CD4-positive, alpha-beta T cell treated with Interleukin-6 for 4 hours (primary cell): ENCODE measurements at regions not wholly inside any gene's neighbourhood (a gene's known extent, or its start where the extent isn't known, plus 50 kb on each side); places are given as distances from the start of the nearest gene placed in this dataset.
"Not testable (repeated sequence)": the region's sequence is repeated elsewhere in the genome, so short reads cannot be mapped to it uniquely, and the experiment has no call there.

Experiments
- DNase-seq: peaks from one replicate; pipeline ENCODE4 v3.0.0-alpha.2; 2020; ENCODE audit warnings: mixed read lengths

DNA sequence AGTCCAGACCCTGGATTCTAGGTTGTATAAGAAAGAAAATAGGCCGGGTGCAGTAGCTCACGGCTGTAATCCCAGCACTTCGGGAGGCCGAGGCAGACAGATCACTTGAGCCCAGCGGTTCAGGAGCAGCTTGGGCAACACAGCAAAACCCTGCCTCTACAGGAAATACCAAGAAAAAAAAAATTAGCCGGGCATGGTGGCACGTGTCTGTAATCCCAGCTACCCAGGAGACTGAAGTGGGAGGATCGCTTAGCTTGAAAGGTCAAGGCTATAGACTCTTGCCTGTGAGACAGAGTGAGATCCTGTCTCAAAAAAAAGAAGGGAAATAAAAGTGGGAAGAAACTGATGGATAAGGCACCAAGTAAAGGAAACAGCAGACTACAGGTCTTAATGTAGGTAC lies 287.9 kb upstream of the KLF14 start:
- no peak for DNase-seq

DNA sequence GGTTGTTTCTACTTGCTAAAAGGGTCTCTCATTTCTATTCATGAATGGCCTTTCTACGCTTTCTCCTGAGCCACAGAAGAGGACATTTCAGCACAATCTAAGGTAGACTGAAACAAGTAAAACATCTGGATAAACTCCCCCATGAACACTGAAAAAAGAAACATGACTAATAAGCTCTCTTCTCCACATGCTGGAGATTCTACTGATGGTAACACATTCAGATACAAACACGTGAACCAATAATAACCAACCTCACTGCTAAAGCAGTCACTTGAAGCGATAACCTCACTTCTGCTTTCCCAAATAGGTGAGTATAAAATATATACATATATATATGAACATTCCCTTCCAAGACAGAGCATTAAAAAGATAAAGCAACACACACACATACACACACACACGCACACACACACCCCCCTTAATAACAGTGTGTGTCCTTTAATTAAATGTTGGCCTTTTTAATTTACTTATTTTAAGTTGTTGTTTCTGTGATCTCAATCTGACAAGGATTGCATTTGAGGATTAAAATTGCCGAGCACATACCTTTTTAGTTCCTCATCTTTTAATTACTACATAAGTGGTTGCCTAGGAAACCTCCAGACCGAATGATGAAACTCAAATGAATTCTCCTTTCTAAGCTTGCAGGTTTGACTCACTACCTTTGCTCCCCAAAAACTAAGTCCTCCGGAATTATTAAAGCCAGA lies 292.4 kb upstream of the KLF14 start:
- no peak for DNase-seq

DNA sequence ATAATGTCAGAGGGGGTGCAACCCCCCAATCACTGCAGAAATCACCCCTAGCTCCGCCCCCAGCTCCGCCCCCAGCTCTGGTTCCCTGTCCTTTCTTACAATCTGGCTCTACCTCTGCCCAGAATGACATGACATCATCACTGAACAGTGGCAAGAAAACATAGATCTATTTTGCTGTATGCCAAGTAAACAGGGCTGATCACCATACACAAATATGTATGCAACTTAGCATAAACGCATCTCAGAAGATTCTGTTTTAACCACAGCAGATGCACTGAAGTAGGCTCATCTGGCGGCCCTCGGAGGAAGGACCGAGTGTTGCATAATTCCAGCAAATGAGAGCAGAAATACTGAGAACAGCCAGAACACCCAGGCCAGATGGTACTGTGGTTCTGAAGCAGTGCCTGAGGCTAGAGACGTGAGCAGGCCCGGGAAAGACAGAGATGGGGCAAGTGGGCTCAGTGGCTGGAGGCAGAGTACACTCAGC lies 293.3 kb upstream of the KLF14 start:
- peak; percentile 55 for DNase-seq

DNA sequence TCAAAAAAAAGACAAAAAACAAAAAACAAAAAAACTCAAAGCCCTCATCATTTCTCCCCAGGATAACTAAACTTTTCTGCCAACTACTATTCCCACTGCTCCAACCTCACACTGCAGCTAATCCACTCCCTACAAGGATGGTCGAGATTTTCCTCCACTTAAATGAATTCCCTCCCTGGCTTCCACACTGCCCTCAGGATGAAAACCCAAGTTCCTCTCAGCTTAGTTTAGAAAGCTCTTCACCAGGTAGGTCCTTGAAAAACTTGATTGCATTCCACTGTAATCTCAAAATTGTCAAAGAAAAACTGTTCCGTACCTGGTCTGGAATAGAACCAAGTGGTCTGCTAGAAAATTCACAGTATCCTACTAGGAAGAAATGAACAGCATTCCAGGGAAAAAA lies 294.3 kb upstream of the KLF14 start:
- no peak for DNase-seq

DNA sequence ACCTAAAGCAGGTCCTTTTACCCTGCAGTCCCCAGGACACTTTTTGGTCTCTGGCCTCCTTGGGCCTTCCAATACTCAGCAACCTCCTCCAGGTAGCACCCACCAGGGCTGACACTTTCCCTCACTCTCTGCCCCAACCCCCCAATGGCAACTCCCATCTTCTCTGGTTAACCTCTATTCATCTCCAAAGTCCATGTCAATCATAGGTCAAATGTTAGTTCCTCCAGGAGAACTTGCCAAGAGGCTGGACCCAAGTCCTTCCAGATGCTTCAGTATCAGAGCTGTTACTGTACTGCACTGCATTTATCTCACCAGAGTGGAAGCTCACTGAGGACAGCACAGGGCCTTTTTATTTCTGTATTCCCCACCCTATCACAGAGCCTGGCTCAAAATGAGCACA lies 295.0 kb upstream of the KLF14 start:
- no peak for DNase-seq

DNA sequence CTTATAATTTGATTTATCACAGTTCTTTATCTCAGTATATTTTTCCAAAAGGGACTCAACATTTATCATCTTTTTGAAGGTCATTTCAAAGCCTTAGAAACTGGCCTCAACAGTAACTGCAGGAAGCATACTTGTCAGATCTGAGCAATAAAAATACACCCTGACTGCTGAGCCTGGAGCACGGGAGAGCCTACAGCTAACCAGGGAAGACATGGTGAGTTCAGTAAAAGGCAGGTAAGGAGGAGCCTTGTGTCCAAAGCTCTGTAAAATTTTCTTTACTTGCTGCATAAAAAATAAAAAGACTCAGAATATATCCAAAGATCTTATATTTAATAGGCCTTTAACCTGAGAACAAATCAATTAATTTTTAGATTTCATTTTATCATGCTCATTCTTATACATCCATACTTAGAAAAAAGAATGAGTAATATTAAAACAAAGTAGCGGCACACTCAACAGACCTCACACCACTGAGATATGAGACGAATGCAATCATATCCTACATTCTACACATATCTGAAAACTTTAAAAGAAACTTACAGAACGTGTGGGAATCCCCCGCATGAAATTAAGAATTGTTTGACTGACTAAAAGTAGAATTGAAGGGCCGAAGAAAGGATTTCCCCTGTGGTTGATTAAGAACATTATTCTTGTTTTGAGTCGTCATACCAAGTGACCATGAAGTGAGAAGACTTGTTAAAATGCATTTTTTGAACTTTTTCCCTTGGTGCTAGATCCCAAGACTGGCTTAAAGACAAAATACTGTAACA lies 296.4 kb upstream of the MKLN1 start:
- DNase-seq = no peak

DNA sequence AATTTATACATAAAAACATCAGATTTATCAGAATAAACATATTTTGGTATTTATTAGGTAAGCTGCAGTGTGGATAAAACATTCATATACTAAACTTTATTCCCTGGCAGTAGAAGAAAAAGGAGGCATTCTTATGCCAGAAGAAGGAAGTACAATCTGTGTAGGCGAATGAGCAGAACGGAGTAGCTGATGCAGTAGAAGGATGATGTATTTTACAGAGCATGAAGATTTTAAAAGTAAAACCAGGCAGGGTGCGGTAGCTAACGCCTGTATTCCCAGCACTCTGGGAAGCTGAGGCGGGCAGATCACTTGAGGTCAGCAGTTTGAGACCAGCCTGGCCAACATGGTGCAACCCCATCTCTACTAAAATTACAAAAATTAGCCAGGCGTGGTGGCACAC lies 294.9 kb upstream of the MKLN1 start:
- DNase-seq = no peak

DNA sequence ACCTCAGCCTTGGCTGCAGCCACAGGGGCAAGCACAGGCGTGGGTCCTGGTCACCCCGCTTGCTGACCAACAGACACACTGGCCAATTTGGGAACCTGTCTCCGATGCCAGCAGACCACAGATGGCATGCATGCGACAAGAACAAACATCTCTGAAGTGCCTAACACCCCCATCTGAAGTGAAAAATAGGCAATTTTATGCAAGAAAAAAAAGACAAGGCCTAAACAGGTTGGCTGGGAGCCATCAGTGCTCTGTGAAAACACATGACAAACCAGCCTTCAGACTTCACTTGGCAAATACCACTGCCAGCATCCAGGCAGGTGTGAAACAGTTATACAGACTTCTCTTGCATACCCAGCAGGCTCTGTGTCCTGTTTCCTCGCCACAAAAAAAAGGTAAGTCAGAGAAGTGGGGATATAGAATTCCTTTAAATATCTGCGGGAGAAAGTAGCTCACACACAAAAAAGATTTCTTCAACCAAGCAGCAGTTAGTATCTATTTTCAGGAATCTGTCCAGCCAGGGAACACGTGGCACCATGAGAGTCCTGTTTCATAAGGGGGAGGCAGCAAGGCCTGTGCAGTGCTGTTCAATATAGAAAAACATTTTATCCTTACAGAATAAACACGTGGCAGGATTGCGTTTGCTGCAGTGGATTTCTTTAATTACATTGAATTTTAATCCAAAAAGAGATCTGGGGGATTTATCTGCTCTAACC lies 293.4 kb upstream of the MKLN1 start:
- DNase-seq = peak; percentile 41

DNA sequence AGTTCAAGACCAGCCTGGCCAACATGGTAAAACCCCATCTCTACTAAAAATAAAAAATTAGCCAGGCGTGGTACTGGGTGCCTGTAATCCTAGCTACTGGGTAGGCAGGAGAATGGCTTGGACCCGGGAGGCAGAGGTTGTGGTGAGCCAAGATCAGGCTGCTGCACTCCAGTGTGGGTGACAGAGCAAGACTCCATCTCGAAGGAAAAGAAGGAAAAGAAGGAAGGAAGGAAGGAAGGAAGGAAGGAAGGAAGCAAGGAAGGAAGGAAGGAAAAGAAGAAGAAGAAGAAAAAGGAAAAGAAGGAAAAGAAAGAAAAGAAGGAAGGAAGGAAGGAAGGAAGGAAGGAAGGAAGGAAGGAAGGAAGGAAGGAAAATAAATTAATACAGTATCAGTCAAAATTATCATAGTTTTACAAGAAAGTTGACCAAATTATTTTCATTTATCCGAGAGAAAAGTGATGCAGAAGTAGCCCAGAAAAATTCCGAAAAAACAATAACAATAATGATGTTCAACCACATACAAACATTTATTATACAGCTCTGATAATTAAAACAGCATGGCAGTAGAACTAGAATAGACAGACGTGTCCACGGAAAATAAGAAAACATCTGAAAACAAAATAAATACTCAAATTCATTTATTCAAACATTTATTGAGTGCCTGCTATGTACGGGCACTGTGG lies 292.4 kb upstream of the MKLN1 start:
- no peak for DNase-seq

DNA sequence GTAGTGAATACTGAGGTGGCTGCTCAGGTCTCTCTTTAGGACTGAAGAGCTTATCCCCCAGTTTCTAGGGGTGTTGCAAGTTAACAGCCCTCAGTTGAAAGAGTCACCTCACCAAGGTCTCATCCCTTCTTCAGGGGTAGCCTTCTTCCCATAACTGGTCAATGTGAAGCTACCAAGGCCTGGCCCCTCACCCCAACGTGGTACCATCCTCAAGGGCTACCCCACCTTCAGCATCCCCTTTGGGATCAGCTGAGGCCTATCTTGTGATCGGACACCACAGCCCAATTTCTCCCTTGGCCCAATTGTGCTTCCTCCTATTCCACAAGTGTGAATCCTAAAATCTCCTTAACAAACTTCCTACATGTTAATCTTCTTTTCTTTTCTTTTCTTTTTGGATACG lies 289.5 kb upstream of the MKLN1 start:
- DNase-seq = no peak

DNA sequence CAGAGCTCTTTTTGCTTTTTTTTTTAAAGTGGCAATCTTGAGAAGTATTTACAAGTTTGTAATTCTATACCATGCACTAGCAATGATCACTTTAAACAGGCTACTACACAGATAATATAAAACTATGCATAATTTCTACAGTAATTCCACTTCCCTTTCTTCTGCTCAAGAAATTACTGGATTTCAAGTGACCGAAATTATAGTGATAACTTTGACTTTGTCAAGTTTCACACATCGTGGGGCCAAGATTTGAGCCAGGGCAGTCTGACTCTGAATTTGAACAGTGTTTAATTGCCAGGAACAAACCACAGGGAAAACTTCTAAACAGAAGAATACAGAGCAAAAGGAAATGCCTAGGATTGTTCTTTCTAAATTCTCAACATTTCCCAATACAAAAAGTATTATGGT lies 288.3 kb upstream of the MKLN1 start:
- DNase-seq = no peak

DNA sequence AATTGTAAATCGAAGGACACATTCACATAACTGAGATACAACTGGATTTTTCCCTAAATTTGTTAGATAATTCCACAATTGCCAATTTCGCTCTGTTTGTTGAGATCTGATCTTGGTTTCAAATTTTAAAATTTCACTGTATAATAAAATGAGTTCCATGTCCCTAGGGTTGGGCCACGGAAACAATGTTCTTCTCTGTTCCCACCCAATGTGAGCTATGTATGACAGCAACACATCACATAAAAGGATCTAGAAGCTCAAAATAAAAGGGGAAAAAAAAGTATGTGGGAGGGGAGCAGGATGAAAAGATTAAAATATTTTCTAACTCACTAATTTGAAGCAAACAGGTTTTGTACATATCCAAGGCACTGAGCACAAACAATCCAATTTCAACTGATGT lies 287.8 kb upstream of the MKLN1 start:
- no peak for DNase-seq

DNA sequence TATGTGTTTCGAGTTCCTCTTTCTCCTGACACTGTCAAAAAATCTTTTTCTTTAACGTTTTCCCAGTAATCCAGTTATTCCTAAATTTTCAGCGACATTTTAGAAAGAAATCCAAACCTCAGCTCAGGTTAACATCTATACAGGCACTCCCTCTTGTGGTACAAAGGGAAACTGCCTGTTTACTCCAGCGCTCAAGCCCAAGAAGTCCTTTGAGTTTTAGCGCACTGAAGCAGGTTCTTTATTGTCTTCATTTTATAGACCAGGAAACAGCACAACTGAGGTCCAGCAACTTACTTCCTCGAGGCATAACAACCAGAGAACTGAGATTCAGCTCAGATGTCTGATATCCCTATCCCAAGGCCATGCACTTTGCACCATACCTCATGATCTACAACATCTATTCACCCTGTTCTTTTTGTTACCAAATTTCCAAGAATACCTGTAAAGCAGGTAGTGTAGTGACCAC lies 287.2 kb upstream of the MKLN1 start:
- DNase-seq = peak; percentile 58

DNA sequence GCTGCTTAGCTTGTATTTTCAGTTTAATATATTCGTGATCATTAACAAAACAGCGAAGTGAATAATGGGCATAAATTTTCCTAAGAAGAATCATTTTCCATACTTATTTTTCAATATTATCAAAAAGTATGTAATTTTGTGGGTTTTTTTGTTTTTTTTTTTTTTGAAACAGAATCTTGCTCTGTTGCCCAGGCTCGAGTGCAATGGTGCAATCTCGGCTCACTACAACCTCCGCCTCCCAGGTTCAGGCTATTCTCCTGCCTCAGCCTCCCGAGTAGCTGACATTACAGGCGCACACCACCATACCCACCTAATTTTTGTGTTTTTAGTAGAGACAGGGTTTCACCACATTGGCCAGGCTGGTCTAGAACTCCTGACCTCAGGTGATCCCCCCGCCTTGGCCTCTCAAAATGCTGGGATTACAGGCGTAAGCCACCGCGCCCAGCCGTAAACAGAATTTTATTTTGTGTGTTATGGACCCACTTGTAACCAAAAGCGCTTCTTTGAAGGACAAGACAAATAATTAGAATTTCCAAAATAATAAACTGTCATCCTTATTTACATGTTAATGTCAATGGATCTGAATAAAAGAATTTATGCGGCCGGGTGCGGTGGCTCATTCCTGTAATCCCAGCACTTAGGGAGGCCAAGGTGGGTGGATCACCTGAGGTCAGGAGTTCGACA lies 286.5 kb upstream of the MKLN1 start:
- DNase-seq = not testable (repeated sequence)

DNA sequence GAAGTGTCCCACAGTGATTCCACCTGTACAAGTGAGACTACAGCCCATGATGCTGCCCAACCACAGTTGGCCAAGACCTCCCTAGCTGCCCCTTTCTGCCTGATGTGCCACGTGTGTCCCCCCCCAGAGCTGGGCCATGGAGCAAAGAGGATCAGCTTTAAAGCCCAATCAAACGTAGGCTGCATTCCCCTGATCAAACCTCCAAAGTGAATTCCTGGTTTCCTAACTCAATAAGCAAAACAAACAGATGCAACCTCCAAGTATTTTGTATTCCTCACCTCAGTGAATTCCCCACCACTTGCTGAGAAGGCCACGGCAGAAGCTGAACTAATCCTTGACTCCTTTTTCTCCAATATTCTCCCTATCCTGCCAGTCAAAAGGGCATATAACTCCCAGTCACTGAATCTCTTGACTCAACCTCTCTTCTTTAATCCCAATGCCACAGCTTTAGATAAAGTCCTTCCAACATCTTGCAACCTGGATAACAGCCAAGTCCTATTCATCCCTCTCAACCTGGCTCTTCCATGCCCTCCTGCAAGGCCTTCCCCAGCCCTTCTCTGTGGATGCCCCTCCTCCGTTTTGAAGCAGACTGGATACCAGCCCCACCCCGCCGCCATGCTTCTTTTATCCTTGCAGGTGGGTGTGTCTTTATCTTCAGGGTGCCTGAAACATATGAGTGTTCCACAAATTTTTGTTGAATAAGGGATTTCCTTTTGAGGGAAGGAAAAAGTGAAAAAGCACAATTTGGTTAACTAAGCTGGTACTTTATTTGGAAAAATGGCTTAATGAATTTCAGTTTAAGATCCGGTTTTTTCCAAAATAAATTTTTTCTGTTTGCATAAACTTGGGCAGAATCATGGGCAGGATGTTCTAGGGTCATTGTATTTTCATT lies 285.2 kb upstream of the MKLN1 start:
- no peak for DNase-seq

DNA sequence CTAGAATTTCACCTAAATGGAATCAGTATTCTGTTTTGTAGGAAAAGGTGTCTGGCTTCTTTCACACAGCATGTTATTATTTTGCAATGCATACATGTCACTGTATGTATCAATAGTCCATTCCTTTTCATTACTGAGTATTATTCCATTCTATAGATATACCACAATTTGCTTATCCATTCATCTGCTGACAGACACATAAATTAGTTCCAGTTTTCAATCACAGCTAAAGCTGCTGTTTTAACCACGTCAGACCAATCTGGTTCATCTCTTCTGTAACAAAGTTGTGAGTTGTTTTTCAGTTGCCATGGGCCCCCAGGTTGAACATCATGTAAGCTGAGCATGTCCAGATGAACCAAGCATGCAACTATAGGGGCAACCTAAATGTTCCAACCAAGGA lies 282.1 kb upstream of the MKLN1 start:
- no peak for DNase-seq

DNA sequence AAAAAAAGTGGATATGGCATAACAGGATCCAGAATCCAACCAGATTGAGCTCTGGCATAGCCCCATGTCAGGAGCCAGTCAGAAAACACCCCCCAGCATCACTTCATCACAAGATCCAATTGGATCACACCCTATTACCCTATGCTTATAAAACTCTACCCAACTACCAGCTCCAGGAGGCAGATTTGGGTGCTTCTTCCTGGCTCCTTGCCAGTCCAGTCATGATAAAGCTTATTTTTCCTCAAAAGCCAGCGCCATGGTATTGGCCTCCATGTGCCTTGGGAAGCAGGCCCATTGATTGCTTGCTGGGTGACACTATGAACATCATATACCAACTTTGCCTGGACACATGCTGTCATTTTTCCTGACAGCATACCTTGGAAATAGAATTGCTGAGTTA lies 281.4 kb upstream of the MKLN1 start:
- no peak for DNase-seq

DNA sequence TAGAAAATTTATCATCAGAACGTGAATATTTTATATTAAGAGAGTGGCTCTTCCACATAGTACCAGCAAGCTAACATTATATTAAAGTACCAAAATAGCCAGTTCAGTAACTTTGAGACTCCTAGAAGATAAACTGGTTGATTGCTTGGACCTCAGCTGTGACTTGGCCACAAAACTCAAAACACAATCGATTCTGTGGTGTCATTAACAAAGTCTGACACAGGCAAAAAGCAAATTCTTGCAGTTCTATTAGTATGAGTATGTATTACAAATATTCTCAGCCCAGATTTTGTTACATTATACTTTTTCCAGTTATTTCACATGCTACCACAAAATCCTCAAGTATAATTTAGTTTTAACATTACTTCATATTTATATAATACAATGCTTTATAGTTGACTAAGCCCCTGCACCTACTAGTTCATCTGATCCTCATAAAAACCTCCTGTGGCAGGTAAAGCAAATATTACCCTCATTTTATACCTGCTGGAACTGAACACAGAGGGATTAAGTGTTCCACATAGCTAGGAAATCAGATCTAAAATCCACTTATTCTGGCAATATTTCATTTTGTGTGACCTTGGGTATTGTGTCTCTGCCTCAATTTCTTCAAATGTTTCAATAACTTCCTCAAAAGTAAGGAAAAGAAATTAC lies 279.9 kb upstream of the MKLN1 start:
- DNase-seq = no peak

DNA sequence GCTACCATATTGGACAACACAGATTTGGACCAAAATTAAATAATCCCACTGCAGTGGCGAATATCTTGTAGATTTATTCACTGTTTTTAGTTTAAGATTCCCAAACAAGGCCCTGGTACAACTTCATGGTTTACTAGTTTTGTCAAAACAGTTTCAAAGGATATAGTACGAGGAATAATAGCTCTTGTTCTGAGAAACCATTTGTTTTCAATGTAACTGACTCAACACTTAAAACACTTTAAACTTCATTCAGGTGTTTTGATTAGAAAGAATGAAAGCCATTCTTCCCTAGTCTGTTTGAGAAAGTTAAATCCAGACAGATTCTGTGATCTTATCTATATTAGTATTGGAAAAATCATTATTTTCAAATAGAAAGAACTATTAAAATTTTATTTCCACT lies 276.4 kb upstream of the MKLN1 start:
- DNase-seq = no peak

DNA sequence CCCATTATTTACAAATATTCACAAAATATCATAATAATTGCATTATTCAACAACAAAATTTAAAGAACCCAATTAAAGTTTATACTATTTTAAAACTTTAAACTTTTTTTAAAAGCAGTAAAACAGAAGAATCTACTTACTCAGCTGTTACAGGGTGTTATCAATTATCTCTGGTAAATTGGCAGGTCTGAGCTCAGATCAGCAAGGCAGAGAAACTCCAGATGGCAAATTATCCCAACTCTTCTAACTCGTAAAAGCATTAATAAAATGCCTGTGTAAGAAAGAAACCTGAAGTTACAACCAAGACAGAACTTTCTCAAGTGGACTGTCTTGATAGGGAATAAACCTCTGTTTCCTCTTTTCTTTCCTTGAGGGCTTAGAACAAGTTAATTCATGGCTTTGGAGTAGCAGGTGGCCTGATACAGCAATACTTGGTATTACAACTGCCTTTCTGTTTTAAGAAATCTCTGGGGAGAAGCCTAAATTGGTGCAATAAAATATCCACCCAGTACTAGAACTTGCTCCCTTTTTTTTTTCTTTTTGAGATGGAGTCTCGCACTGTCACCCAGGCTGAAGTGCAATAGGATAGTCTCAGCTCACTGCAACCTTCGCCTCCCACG lies 275.3 kb upstream of the MKLN1 start:
- no peak for DNase-seq
